HepG2 (cell line): ENCODE measurements at regions not wholly inside any gene's neighbourhood (a gene's known extent, or its start where the extent isn't known, plus 50 kb on each side); places are given as distances from the start of the nearest gene placed in this dataset.

Source experiments
- ATAC-seq: fragments of 200-7000 bp; cut with Tn5 transposase; 3 replicates; pipeline ENCODE4 v1.9.1; 2020; ENCODE audit warnings: mild to moderate bottlenecking, moderate library complexity
- BruUV-seq: library from RNA; stranded (reverse); fragments of 400-500 nt; replicated peaks from 2 replicates; lab custom pipeline; 2021; lab: Mats Ljungman, UMichigan
- CTCF ChIA-PET: fragments of 300-600 bp; formaldehyde crosslinking; extraction: SDS; loops from one replicate; lab custom pipeline; 2021; ENCODE audit warnings: low total read pairs, inconsistent platforms, low intra/inter-chr PET ratio; lab: Yijun Ruan, JAX
- POLR2A ChIA-PET: fragments of 350-600 bp; sonication (Branson Sonifier 250); formaldehyde crosslinking; loops from one replicate; lab custom pipeline; 2020; ENCODE audit warnings: antibody characterized with exemption, inconsistent platforms; lab: Yijun Ruan, JAX
- DNase-seq: peaks from one replicate; pipeline ENCODE4 v3.0.0-alpha.2; 2015; ENCODE audit warnings: low spot score
- FAIRE-seq: peaks from 3 replicates; lab custom pipeline; 2011; peaks lifted over from hg19 to GRCh38; lab: Jason Lieb, UNC
- H2AFZ ChIP-seq: one replicate; pipeline ENCODE4 v1.6.1; 2011; ENCODE audit warnings: low read length, inconsistent platforms
- H3K27ac ChIP-seq: fragments of 300-600 bp; 3 replicates; pipeline ENCODE4 v1.8.0; 2011; ENCODE audit warnings: mixed run types, mild to moderate bottlenecking, mixed read lengths, low read length, inconsistent platforms; ENCODE audit not compliant: insufficient read depth; ENCODE audit errors: extremely low read length
- H3K27me3 ChIP-seq, 2 experiments: fragments of 200-600 bp in 1 of 2; 2 replicates in 1 of 2; 3 replicates in 1 of 2; pipeline versions ENCODE4 v1.6.0 to v1.8.0; 2011; ENCODE audit warnings: low read length in 2 of 2, mild to moderate bottlenecking in 2 of 2, moderate library complexity in 2 of 2, inconsistent platforms in 1 of 2; ENCODE audit not compliant: insufficient read depth in 2 of 2, control insufficient read depth in 1 of 2
- H3K36me3 ChIP-seq, 2 experiments: fragments of 200-600 bp in 1 of 2; replicated peaks in 1 of 2; 2 replicates in 1 of 2; 3 replicates in 1 of 2; pipeline versions ENCODE4 v1.5.1 to v1.8.0; 2011; ENCODE audit warnings: low read length in 2 of 2, inconsistent platforms in 1 of 2; ENCODE audit not compliant: insufficient read depth in 2 of 2, control insufficient read depth in 1 of 2
- H3K4me1 ChIP-seq: 2 replicates; pipeline ENCODE4 v1.5.1; 2012; ENCODE audit warnings: low read length, inconsistent platforms; ENCODE audit not compliant: insufficient read depth
- H3K4me2 ChIP-seq: 2 replicates; pipeline ENCODE4 v1.6.0; 2011; ENCODE audit warnings: low read depth, low read length, inconsistent platforms
- H3K4me3 ChIP-seq, 3 experiments: fragments of 200-600 bp in 1 of 3; sonication (generic), shearing (Covaris generic) in 1 of 3; replicated peaks in 1 of 3; 2 replicates each; pipeline ENCODE4 v1.5.1; 2011 to 2016; ENCODE audit warnings: low read length in 3 of 3, inconsistent platforms in 2 of 3, low read depth in 2 of 3, mild to moderate bottlenecking in 2 of 3, control low read depth in 1 of 3, mixed read lengths in 1 of 3; ENCODE audit not compliant: insufficient read depth in 1 of 3
- H3K79me2 ChIP-seq: one replicate; pipeline ENCODE4 v1.6.1; 2011; ENCODE audit warnings: low read length, inconsistent platforms; ENCODE audit not compliant: insufficient read depth
- H3K9ac ChIP-seq: 2 replicates; pipeline ENCODE4 v1.6.0; 2011; ENCODE audit warnings: mild to moderate bottlenecking, low read depth, low read length, inconsistent platforms; ENCODE audit not compliant: insufficient read depth
- H3K9me3 ChIP-seq: 2 replicates; pipeline ENCODE4 v1.5.1; 2012; ENCODE audit warnings: mild to moderate bottlenecking, low read length
- H4K20me1 ChIP-seq: 2 replicates; pipeline ENCODE4 v1.6.0; 2011; ENCODE audit warnings: inconsistent platforms, mild to moderate bottlenecking, low read length, moderate library complexity; ENCODE audit not compliant: insufficient read depth
- NR1H2 ChIP-seq: sonication (generic); formaldehyde crosslinking; IDR thresholded peaks from 2 replicates; pipeline ENCODE4 v1.8.1; 2022; ENCODE audit warnings: low read depth, missing genetic modification reagents, borderline replicate concordance
- PRMT3 ChIP-seq: sonication (generic); formaldehyde crosslinking; IDR thresholded peaks from 2 replicates; pipeline ENCODE4 v1.8.1; 2022; ENCODE audit warnings: low read depth, mild to moderate bottlenecking, moderate library complexity, missing genetic modification reagents, borderline replicate concordance
- RAD21 ChIP-seq: fragments of 450-650 bp; formaldehyde crosslinking; IDR thresholded peaks from 2 replicates; pipeline ENCODE4 v1.5.0; 2020; ENCODE audit warnings: mild to moderate bottlenecking
- SALL1 ChIP-seq: sonication (generic); formaldehyde crosslinking; IDR thresholded peaks from 2 replicates; pipeline ENCODE4 v1.8.0; 2022; ENCODE audit warnings: mild to moderate bottlenecking, missing genetic modification reagents
- ZNF431 ChIP-seq: sonication (generic); formaldehyde crosslinking; IDR thresholded peaks from 2 replicates; pipeline ENCODE4 v1.9.0; 2022; ENCODE audit warnings: missing genetic modification reagents, low read depth, mild to moderate bottlenecking, borderline replicate concordance
- WGBS: methylation state at CpG from one replicate; pipeline ENCODE4 v1.1.6; 2017; ENCODE audit warnings: low lambda C conversion rate; 5-methylcytosine and 5-hydroxymethylcytosine counted together
- in situ Hi-C: cut with HindIII; loops from 2 replicates; pipeline ENCODE4 v1.10.0; 2017; ENCODE audit warnings: low pct_unique_long_range_greater_than_20kb; ENCODE audit not compliant: extremely low pct_ligation_motif_present
- intact Hi-C: fragments of 100-400 bp; cut with micrococcal nuclease; formaldehyde crosslinking; loops from one replicate; pipeline ENCODE4 v1.10.0; 2022; ENCODE audit not compliant: unreplicated experiment
- TF ChIP-seq, protein P1 (sequence below): sonication (generic); formaldehyde crosslinking; IDR thresholded peaks from 2 replicates; pipeline ENCODE4 v1.4.0; 2020; ENCODE audit warnings: missing genetic modification reagents, borderline replicate concordance
- TF ChIP-seq, protein P2 (sequence below): sonication (generic); formaldehyde crosslinking; IDR thresholded peaks from 2 replicates; pipeline ENCODE4 v1.8.1; 2023; ENCODE audit warnings: mild to moderate bottlenecking, missing genetic modification reagents
- TF ChIP-seq, protein P3 (sequence below): sonication (generic); formaldehyde crosslinking; IDR thresholded peaks from 2 replicates; pipeline ENCODE4 v1.4.0; 2020; ENCODE audit warnings: missing genetic modification reagents, borderline replicate concordance
- TF ChIP-seq, protein P4 (sequence below): sonication (generic); formaldehyde crosslinking; IDR thresholded peaks from 2 replicates; pipeline ENCODE4 v1.5.0; 2020; ENCODE audit warnings: missing genetic modification reagents, mild to moderate bottlenecking, borderline replicate concordance
- TF ChIP-seq, protein P5 (sequence below): IDR thresholded peaks from 2 replicates; pipeline ENCODE4 v1.6.1; 2018; ENCODE audit warnings: missing genetic modification reagents, mild to moderate bottlenecking, missing compliant biosample characterization

DNA sequence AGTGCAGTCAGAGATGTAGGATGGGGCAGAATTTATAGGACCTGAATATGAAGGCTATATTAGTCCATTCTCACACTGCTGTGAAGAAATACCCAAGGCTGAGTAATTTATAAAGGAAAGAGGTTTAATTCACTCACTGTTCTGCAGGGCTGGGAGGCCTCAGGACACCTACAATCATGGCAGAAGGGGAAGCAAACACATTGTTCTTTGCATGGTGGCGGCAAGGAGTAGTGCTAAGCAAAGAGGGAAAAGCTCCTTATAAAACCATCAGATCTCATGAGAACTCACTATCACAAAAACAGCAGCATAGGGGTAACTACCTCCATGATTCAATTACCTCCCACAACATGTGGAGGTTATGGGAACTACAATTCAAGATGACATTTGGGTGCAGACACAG, 76.8 kb upstream of the MSTN start (continued):
- TF ChIP-seq RAD21 (CRISPR knock-in tag) (no peak), SALL1 (CRISPR knock-in tag) (no peak)
- TF ChIP-seq, protein P1, sequence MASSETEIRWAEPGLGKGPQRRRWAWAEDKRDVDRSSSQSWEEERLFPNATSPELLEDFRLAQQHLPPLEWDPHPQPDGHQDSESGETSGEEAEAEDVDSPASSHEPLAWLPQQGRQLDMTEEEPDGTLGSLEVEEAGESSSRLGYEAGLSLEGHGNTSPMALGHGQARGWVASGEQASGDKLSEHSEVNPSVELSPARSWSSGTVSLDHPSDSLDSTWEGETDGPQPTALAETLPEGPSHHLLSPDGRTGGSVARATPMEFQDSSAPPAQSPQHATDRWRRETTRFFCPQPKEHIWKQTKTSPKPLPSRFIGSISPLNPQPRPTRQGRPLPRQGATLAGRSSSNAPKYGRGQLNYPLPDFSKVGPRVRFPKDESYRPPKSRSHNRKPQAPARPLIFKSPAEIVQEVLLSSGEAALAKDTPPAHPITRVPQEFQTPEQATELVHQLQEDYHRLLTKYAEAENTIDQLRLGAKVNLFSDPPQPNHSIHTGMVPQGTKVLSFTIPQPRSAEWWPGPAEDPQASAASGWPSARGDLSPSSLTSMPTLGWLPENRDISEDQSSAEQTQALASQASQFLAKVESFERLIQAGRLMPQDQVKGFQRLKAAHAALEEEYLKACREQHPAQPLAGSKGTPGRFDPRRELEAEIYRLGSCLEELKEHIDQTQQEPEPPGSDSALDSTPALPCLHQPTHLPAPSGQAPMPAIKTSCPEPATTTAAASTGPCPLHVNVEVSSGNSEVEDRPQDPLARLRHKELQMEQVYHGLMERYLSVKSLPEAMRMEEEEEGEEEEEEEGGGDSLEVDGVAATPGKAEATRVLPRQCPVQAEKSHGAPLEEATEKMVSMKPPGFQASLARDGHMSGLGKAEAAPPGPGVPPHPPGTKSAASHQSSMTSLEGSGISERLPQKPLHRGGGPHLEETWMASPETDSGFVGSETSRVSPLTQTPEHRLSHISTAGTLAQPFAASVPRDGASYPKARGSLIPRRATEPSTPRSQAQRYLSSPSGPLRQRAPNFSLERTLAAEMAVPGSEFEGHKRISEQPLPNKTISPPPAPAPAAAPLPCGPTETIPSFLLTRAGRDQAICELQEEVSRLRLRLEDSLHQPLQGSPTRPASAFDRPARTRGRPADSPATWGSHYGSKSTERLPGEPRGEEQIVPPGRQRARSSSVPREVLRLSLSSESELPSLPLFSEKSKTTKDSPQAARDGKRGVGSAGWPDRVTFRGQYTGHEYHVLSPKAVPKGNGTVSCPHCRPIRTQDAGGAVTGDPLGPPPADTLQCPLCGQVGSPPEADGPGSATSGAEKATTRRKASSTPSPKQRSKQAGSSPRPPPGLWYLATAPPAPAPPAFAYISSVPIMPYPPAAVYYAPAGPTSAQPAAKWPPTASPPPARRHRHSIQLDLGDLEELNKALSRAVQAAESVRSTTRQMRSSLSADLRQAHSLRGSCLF (CRISPR knock-in tag): no peak
- TF ChIP-seq, protein P2, sequence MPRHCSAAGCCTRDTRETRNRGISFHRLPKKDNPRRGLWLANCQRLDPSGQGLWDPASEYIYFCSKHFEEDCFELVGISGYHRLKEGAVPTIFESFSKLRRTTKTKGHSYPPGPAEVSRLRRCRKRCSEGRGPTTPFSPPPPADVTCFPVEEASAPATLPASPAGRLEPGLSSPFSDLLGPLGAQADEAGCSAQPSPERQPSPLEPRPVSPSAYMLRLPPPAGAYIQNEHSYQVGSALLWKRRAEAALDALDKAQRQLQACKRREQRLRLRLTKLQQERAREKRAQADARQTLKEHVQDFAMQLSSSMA (CRISPR knock-in tag): no peak

DNA sequence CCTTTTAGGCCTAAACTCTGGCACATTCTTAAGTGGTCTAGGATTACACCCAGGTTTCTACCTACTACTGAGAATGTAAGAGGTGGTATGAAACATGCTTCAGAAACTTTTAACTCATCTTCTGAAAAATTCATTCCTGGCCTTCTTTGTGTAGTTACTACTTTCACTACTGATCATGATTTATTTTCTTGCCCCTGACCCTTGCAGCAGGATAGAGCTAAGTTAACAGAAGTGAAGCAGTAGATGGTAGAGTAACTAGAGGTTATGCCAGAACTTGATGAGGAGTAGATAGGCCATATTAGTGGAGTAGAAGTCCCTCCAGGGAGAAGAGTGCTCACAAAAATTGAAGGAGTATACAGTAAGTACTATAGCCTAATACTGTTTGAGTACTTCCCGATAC, 75.5 kb upstream of the MSTN start:
- DNase-seq (no peak), FAIRE-seq (no peak), ATAC-seq (no peak)
- BruUV-seq: no TSS peak
- H3K9ac ChIP-seq: no peak overlapping the region
- CTCF ChIA-PET: no interaction called here
- no peaks in the 10 kb centered on the region for H4K20me1 ChIP-seq
- H3K79me2 ChIP-seq: no peaks in the 10 kb centered on the region
- H3K9me3 ChIP-seq: peaks cover 60% of the 10 kb centered on the region
- no peak overlapping the region for H3K4me3 ChIP-seq
- no peak overlapping the region for H3K27ac ChIP-seq
- 32% methylated on average over 1 of the region's 1 CpG for WGBS
- H3K4me2 ChIP-seq: no peak overlapping the region
- H3K4me1 ChIP-seq: peaks cover 15% of the 10 kb centered on the region
- TF ChIP-seq ZNF431 (CRISPR knock-in tag): no peak
- TF ChIP-seq, protein P3, sequence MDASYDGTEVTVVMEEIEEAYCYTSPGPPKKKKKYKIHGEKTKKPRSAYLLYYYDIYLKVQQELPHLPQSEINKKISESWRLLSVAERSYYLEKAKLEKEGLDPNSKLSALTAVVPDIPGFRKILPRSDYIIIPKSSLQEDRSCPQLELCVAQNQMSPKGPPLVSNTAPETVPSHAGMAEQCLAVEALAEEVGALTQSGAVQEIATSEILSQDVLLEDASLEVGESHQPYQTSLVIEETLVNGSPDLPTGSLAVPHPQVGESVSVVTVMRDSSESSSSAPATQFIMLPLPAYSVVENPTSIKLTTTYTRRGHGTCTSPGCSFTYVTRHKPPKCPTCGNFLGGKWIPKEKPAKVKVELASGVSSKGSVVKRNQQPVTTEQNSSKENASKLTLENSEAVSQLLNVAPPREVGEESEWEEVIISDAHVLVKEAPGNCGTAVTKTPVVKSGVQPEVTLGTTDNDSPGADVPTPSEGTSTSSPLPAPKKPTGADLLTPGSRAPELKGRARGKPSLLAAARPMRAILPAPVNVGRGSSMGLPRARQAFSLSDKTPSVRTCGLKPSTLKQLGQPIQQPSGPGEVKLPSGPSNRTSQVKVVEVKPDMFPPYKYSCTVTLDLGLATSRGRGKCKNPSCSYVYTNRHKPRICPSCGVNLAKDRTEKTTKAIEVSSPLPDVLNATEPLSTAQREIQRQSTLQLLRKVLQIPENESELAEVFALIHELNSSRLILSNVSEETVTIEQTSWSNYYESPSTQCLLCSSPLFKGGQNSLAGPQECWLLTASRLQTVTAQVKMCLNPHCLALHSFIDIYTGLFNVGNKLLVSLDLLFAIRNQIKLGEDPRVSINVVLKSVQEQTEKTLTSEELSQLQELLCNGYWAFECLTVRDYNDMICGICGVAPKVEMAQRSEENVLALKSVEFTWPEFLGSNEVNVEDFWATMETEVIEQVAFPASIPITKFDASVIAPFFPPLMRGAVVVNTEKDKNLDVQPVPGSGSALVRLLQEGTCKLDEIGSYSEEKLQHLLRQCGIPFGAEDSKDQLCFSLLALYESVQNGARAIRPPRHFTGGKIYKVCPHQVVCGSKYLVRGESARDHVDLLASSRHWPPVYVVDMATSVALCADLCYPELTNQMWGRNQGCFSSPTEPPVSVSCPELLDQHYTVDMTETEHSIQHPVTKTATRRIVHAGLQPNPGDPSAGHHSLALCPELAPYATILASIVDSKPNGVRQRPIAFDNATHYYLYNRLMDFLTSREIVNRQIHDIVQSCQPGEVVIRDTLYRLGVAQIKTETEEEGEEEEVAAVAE: no peak
- TF ChIP-seq, protein P4, sequence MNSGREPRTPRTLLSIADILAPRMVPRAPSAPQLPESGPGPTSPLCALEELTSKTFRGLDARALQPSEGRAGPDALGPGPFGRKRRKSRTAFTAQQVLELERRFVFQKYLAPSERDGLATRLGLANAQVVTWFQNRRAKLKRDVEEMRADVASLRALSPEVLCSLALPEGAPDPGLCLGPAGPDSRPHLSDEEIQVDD (CRISPR knock-in tag): no peak
- no peak for TF ChIP-seq NR1H2 (CRISPR knock-in tag)
- no peak for TF ChIP-seq PRMT3 (CRISPR knock-in tag)
- TF ChIP-seq, protein P5, sequence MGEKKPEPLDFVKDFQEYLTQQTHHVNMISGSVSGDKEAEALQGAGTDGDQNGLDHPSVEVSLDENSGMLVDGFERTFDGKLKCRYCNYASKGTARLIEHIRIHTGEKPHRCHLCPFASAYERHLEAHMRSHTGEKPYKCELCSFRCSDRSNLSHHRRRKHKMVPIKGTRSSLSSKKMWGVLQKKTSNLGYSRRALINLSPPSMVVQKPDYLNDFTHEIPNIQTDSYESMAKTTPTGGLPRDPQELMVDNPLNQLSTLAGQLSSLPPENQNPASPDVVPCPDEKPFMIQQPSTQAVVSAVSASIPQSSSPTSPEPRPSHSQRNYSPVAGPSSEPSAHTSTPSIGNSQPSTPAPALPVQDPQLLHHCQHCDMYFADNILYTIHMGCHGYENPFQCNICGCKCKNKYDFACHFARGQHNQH: no peak
- intact Hi-C loops: no loop called here
- POLR2A ChIA-PET: no interaction called here
- in situ Hi-C loops: no loop called here
- H3K36me3 ChIP-seq: no peaks in the 10 kb centered on the region
- H3K27me3 ChIP-seq: no peaks in the 10 kb centered on the region
- no peak overlapping the region for H2AFZ ChIP-seq
